GM12865 (cell line): ENCODE measurements at regions not wholly inside any gene's neighbourhood (a gene's known extent, or its start where the extent isn't known, plus 50 kb on each side); places are given as distances from the start of the nearest gene placed in this dataset.

Experiments used
- DNase-seq: peaks from one replicate; pipeline ENCODE4 v3.0.0; 2010; ENCODE audit warnings: low read depth
- H3K4me3 ChIP-seq: 2 replicates; pipeline ENCODE4 v1.5.1; 2011; ENCODE audit warnings: mild to moderate bottlenecking, low read depth, low read length, control low read depth
- TF ChIP-seq, protein P1 (sequence below): IDR thresholded peaks from 2 replicates; pipeline ENCODE4 v1.5.1; 2011; ENCODE audit warnings: low read length, control low read depth, low read depth, inconsistent platforms; ENCODE audit not compliant: insufficient read depth; ENCODE audit errors: missing control alignments

DNA sequence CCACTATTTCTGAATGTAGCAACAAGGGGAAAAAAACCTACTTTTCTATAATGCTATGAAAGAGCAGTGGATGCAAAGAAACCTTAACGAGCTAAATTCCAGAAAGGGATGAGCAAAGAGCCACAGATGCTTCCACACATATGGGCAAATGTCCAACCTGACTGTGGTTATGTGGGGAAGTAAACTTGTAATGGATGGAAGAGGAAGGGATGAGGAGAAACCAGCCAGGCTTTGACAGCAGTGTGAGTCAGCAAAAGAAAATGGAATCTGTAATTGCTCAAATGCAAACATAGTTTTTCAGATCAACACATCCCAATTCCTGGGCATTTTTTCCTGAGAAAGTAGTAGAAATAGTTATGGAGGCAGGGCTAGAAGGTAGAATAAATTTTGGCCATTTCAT is 204.8 kb upstream of the CPHXL start:
- TF ChIP-seq, protein P1, sequence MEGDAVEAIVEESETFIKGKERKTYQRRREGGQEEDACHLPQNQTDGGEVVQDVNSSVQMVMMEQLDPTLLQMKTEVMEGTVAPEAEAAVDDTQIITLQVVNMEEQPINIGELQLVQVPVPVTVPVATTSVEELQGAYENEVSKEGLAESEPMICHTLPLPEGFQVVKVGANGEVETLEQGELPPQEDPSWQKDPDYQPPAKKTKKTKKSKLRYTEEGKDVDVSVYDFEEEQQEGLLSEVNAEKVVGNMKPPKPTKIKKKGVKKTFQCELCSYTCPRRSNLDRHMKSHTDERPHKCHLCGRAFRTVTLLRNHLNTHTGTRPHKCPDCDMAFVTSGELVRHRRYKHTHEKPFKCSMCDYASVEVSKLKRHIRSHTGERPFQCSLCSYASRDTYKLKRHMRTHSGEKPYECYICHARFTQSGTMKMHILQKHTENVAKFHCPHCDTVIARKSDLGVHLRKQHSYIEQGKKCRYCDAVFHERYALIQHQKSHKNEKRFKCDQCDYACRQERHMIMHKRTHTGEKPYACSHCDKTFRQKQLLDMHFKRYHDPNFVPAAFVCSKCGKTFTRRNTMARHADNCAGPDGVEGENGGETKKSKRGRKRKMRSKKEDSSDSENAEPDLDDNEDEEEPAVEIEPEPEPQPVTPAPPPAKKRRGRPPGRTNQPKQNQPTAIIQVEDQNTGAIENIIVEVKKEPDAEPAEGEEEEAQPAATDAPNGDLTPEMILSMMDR = no peak
- no peak for DNase-seq
- H3K4me3 ChIP-seq = no peak overlapping the region

DNA sequence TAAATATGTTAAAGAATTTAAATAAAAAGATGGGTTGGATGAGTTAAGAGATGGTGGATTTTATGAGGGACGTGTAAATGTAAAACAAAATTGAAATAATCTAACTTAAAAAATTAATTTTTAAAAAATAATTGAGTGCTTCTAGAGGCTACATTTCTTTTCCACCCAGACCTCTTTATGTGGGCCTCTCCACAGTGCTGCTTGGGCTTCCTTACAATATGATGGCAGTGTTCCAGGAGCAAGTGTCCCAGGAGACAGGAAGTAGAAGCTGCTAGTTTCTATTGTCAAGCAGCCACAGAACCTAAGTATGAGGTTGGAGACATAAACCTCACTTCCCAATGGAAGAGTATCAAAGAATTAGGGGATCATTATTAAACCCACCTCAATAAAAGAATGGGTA is 205.7 kb upstream of the CPHXL start:
- DNase-seq = no peak
- TF ChIP-seq, protein P1 = no peak
- H3K4me3 ChIP-seq = no peak overlapping the region

DNA sequence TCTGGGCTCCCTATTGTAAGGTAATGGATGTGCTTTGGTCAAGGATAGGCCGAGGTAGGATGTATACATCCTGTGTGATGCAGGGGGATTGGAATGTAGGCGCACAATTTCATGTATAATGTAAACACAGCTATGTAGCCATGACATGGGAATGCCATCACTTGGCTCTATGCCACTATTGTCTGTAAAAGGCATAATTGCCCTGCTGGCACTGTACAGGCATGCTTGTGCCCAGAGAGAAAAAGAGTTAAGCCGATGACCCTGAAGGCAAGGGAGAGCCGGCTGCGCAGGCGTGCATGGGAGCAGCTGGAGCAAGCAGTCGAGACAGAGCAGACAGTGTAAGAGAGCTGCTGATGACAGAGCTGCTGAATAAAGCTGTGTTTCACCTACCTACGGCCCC is 212.5 kb upstream of the CPHXL start:
- DNase-seq = no peak
- TF ChIP-seq, protein P1 = no peak
- H3K4me3 ChIP-seq = no peak overlapping the region

DNA sequence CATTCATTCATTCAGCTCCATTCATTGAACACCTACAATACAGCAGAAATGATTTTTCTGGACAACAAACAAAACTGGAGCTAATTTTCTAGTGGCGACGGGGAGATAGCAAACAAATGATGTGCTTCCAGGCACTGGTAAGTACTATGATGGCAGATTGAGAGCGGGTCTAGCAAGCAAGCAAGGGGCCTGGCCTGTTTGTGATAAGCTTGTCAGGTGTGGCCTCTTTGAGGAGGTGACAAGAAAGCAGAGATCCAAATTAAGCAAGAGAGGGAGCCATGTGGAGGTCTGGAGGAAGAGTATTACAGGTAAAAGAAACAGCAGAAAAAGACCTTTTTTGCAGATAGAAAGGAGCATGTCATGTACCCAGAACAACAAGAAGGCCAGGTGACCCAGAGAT is 216.1 kb upstream of the CPHXL start:
- TF ChIP-seq, protein P1 = no peak
- DNase-seq = no peak
- H3K4me3 ChIP-seq = no peak overlapping the region

DNA sequence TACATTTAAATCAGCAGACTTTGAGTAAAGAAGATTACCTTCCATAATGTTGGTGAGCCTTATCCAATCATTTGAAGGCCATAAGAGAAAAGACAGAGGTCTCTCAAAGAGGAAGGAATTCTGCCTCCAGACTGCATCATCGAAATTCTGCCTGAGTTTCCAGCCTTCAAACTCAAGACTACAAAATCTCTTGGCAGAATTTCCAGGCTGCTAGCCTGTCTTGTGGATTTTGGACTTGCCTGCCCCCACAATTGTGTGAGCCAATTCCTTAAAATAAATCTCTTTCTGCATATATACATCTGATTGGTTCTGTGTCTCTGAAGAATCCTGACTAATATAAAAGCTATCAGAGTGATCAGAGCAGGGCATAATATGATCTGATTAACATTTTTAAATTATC is 216.6 kb upstream of the CPHXL start:
- TF ChIP-seq, protein P1 = no peak
- H3K4me3 ChIP-seq = no peak overlapping the region
- DNase-seq = no peak

DNA sequence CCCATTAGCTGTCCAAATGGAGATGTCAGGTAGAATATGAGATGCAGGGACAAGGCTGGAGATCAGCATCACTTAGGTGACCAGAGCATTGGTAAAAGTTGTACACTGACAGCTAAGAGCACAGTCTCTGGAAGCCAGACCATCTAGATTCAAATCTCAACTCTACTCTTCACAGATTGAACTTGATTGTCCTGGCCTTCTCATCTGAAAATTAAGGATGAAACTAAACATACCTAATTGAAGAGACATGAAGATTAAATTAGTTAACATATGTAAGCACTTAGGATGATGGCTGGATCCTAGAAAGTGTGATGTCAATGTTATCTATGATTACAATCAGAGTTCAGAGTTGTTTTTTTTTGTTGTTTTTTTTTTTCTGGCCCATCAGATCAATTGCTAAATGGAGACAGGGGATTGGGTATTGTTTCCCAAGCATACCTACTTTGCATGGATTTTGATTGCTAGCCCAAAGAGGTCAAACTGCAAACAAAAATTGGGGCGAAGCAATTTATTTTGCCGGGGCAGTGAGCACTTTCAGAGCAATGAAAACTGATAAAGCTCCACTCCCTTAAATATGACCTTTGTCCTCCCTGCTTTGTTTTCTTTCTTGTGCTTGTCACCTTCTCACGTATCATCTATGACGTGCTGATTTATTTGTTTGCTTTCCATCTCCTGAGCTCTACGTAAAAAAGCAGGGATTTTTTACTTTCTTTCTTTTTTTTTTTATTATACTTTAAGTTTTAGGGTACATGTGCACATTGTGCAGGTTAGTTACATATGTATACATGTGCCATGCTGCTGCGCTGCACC is 217.6 kb upstream of the CPHXL start:
- H3K4me3 ChIP-seq = no peak overlapping the region
- TF ChIP-seq, protein P1 = no peak
- DNase-seq = no peak
